NT2/D1 (cell line): ENCODE measurements at regions not wholly inside any gene's neighbourhood (a gene's known extent, or its start where the extent isn't known, plus 50 kb on each side); places are given as distances from the start of the nearest gene placed in this dataset.

Experiments used
- SUZ12 ChIP-seq: IDR thresholded peaks from 2 replicates; pipeline ENCODE4 v1.6.1; 2011; ENCODE audit not compliant: insufficient read length, insufficient read depth; ENCODE audit errors: extremely low read depth
- ZNF274 ChIP-seq: IDR thresholded peaks from 2 replicates; pipeline ENCODE4 v1.6.1; 2011; ENCODE audit warnings: mild to moderate bottlenecking, low read depth, low read length

- TF ChIP-seq ZNF274 (no peak), SUZ12 (no peak)
Measured at GRCh38 chr18:51275712-51276476, 78.4 kb upstream of the MEX3C start.
